CD4-positive, alpha-beta T cell treated with Interleukin-6 for 4 hours (primary cell): ENCODE measurements at regions not wholly inside any gene's neighbourhood (a gene's known extent, or its start where the extent isn't known, plus 50 kb on each side); places are given as distances from the start of the nearest gene placed in this dataset.
"Not testable (repeated sequence)": the region's sequence is repeated elsewhere in the genome, so short reads cannot be mapped to it uniquely, and the experiment has no call there.

Experiments used
- DNase-seq: peaks from one replicate; pipeline ENCODE4 v3.0.0-alpha.2; 2020; ENCODE audit warnings: mixed read lengths

DNA sequence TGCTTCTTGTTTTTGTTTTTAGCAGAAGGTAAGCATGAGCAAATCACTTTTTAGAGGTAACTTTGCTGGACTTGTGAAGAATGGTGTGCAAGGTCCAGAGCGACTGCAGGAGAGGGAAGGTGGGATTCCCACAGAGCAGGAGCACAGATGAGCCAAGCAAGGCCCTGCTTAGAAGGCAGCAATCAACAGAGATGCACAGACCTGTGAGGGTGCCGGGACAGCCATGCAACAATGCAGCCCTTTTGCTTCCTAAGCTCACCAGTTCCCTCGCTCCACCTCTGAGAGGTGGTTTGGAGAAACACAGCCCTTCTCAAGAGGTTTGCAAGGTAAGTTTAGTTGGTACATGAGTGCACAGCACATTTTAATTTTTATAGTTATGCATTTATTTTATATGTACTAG lies 85.1 kb upstream of the FBXO28 start:
- not testable (repeated sequence) for DNase-seq

DNA sequence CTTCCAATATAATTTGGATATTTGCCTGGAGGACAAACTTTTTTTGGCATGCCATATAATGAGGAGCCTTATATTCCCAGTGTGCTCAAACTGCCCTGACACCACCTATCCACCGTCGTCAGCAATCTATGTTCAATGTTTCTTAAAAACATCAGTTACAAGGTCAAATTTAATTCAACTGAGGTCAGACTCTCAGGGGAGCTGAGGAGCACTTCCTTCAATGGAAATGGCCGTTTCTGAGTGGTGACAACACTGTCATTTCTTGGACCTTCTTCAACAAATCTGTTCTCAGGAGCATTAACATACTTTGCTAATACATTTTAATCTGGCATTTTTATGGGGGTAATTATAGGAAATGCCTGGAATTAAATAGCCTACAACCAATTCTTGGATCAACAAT lies 90.8 kb upstream of the FBXO28 start:
- DNase-seq = not testable (repeated sequence)

DNA sequence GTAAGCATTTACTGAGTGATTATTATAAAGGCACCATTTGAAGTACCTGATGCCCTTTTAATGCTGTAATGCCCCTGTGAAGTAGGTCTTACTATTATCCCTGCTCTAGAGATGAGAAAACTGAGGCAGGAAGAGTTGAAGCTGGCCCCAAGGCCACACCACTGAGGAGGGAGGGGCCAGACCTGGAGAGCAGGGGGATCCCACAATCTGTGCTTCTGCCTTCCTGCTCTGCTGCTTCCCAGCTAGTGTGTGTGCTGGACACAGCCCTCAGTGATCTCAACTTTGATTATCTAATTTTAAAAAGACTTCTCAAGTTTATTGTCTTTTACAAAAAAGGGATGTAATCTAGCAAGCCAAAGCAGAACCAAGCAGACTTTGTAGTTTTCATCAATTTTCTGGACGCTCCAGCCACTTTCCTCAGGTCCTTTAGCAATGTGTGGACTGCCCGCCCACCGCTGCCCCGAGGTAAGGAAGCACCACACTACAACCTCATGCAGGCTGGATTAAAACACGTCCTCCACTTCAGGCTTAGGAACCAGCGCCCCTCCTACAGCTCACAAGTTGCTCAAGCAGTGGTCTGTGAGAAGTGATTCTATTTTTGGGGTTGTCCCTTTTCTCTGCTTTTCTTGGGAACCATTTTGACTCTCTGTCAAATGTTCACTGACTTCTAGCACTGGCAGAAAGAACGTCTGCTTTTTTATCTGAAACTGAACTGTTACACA lies 91.5 kb upstream of the FBXO28 start:
- DNase-seq = not testable (repeated sequence)

DNA sequence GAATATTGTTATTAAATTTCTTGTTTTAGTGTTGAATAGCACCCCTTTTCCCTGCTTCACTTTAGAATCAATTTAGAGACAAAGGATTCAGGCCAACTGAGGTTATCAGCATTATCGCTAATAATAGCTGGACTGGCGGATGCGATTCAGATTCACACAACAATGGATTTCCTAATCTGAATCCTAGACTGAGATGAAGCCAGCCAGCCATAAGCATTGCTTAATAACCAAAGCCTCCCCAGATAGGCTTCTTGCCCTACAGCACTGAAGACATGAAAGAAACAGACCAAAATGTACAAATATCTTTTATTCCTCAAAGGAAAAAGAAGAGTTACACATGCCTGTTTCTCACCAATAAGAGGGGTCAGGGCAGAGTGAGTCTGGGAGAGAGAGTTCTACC lies 94.0 kb upstream of the FBXO28 start:
- DNase-seq = not testable (repeated sequence)

DNA sequence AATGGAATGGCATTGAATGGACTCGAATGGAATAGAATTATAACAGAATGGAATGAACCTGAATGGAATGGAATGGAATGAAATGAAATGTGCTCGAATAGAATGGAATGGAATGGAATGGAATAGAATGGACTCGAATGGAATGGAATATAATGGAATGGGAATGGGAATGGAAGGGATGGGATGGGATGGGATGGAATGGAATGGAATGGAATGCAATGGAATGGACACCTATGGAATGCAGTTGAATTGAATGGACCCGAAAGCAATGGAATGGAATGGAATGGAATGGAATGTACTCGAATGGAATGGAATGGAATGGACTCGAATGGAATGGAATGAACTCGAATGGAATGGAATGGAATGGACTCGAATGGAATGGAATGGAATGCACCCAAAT lies 98.1 kb upstream of the FBXO28 start:
- DNase-seq = not testable (repeated sequence)

DNA sequence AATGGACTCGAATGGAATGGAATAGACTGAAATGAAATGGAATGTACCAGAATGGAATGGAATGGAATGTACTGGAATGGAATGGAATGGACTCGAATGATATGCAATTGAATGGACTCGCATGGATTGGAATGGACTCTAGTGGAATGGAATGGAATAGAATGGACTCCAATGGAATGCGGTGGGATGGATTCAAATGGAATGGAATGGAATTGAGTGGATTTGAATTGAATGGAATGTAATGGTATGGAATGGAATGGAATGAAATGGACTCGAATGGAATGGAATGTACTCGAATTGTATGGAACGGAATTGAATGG lies 99.6 kb upstream of the FBXO28 start:
- DNase-seq = no peak

DNA sequence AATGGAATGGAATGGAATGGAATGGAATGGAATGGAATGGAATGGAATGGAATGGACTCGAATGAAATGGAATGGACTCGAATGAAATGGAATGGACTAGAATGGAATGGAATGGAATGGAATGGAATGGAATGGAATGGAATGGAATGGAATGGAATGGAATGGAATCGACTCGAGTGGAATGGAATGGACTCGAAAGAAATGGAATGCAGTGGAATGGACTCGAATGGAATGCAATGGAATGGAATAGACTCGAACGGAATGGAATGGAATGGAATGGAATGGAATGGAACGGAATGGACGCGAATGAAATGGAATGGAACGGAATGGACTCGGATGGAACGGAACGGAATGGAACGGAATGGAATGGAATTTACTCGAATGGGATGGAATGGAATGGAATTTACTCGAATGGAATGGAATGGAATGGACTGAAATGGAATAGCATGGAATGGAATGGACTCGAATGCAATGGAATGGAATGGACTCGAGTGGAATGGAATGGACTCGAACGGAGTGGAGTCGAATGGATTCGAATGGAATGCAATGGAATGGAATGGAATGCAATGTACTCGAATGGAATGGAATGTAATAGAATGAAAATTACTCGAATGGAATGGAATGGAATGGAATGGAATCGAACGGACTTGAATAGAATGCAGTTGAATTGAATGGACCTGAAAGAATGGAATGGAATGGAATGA lies 100.1 kb upstream of the FBXO28 start:
- DNase-seq = not testable (repeated sequence)

DNA sequence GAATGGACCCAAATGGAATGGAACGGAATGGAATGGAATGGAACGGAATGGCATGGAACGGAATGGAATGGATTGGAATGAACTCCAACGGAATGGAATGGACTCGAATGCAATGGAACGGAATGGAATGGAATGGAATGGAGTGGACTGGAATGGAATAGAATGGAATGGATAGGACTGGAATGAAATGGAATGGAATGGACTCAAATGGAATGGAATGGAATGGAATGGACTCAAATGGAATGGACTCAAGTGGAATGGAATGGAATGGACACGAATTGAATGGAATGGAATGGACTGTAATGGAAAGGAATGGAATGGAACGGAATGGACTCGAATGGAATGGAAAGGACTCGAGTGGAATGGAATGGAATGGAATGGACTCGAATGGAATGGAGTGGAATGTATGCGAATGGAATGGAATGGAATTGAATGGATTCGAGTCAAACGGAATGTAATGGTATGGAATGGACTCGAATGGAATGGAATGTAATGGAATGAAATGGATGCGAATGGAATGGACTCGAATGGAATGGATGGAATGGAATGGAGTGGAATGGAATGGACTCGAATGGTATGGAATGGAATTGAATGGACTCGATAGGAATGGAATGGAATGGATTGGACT lies 101.0 kb upstream of the FBXO28 start:
- not testable (repeated sequence) for DNase-seq

DNA sequence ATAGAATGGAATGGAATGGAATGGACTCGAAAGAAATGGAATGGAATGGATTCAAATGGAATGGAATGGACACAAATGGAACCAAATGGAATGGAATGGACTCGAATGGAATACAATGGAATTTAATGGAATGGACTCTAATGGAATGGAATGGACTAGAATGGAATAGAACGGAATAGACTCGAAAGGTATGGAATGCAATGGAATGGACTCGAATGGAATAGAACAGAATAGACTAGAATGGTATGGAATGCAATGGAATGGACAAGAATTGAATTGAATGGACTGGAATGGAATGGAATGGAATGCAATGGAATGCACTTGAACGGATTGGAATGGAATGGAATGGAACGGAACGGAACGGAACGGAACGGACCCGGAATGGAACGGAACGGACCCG lies 101.7 kb upstream of the FBXO28 start:
- not testable (repeated sequence) for DNase-seq

DNA sequence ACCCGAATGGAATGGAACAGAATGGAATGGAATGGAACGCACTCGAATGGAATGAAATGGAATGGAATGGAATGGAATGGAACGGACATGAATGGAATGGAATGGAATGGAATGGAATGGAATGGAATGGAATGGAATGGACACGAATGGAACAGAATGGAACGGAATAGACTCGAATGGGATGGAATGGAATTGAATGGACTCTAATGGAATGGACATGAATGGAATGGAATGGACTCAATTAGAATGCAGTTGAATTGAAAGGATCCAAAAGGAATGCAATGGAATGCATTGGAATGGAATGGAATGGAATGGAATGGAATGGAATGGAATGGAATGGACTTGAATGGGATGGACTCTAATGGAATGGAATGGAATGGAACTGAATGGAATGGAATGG lies 102.2 kb upstream of the FBXO28 start:
- DNase-seq = not testable (repeated sequence)

DNA sequence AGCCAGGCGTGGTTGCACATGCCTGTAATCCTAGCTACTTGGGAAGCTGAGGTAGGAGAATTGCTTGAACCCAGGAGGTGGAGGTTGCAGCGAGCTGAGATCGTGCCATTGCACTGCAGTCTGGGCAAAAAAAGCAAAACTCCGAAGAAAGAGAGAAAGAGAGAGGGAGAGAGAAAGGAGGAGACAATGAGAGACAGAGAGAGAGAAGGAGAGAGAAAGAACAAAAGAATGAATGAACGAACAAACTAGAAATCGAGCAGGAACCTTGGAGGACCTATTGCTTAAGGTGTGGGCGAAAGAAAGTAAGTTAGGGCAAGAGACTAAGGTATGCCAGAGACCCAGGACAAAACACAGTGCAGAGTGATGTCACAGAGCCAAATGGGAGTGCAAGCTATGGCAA lies 102.8 kb upstream of the FBXO28 start:
- DNase-seq = not testable (repeated sequence)

DNA sequence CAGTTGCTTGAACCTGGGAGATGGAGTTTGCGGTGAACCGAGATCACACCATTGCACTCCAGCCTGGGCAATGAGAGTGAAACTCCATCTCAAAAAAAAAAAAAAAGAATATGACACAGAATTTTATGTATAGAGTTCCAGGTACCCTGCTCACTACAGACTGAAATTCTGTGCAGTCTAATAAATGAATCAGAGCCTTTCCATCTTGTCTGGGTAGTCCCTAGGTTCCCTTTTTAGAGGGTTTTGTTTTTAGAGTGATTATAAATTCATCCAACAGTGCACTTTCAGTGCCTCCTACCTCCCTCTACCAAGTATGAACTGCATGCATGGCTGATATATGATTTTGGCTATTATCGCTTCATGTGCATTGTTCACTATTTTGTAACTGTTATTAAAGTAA lies 107.9 kb upstream of the FBXO28 start:
- not testable (repeated sequence) for DNase-seq

DNA sequence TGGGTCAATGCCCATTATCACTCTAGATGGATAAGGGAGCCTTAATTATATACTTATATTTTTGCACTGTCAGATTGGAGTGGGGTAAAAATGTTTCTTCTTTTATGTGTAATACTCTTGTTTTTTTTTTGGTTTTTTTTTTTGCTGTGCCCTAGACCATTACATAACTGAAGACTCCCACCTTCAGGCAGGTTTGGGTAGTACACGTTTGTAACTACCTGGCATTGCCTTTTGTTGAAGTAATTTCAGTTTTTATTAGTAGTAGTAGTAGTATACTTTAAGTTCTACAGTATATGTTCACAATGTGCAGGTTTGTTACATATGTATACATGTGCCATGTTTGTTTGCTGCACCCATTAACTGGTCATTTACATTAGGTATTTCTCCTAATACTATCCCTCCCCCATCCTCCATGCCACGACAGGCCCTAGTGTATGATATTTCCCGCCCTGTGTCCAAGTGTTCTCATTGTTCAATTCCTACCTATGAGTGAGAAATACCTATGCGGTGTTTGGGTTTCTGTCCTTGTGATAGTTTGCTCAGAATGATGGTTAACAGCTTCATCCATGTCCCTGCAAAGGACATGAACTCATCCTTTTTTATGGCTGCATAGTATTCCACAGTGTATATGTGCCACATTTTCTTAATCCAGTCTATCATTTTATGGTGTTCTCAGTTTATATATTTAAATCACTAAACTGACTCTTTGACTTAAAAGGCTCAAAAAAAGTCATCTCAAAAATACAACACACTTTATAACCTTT lies 109.2 kb upstream of the FBXO28 start:
- peak; percentile 66 for DNase-seq

DNA sequence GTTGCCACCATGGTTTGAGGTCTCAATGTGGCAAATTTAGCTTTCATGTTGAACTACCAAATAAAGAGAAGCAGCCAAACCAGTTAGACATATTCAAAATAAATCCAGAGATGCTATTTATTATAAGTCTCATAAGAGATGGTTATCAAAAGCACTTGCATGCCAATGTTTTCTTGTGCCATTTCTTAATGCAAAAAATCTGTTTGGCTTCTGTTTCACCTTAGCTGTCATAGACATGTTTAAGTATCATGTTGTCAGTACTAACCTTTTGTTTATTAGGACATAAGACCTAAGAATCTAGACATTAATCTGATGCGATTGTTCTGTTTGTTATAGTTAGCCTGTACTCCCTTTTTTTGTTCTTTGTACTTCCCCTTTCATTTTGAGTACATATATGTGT lies 110.0 kb upstream of the FBXO28 start:
- not testable (repeated sequence) for DNase-seq

DNA sequence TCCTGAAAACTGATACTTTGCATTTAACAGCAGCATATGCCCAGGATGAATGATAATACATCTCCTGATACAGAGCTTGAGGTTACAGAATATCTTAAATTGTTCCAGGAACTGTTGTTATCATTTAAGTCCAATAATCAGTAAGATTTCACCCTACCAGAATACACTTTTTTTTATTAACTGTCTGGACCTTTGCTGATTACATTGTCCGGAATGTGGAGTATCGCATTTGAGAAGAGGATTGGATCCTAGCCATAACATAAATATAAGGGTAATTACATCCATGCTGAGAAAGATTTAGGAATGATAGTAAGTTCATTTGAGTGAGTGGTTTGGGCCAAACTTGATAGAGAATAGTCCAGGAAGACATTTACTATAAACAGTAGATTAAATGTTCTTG lies 112.2 kb upstream of the FBXO28 start:
- not testable (repeated sequence) for DNase-seq

DNA sequence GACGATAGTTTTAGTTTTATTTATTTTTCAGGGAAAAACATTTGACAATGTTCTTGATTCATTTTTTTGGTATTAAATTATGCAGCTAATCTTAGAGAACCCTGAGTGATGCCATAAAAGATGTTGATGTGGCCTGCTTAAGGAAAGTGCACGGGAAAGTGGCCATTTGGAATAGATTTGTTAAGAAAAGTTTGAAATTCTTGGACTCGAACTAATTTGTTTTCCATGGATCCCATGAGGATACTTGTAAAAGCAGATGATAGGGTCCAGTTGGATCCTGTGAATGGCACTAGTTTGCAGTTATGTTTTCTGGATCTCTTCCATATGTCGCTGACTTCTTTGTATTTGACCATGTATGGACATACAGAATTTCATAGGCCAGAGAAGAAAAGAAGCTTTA lies 114.2 kb upstream of the FBXO28 start:
- not testable (repeated sequence) for DNase-seq

DNA sequence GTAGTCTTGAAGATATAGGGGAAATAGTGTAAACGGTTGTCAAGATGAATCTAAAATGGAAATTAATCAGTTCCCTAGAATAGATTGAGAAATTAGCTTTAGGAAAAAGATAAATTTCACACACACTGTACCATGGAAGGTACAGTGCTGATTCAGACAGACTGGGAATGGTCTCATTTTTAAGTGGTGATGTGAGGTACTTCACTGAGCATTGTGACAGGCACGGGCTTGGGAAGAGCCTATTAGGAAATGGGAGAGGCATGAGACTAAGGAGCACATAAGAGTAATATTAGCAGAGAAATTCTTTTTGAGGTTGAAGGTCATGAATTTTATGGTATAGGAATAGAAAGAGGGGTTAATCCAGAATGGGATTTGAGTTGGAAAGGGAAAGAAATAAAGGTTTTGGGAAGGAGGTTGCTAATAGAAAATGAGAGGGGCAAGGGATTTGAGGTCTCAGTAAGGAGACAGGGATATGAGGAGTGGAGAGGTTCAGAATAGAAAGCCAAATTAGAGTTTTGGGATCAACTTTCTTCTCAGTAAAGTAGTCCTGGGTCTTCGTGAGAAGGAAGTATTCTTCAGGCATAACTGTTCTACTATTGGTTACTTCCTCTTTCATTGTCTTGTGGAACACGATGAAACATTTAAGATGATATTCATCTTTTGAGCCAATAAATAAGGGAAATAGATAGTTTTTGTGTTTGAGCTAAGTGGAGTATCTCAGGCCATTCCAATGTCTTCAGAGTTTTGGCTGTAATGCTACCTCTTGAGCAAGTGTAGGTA lies 115.0 kb upstream of the FBXO28 start:
- not testable (repeated sequence) for DNase-seq

DNA sequence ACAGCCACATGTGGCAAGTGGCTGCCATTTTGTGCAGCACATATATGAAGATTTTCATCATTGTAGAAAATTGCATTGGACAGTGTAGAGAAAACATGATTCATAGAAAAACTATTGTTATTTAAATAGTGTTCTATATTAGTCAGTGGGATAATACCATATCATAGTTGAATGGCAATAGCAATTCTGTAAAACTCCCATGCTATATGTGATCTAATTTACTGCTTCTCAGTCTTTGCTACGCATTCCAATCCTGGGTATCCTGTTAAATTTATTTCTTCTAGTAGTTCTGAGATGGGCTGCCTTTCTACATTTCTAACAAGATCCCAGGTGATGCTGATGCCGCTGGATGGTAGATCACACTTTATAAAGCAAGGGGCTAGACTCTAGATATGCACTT lies 117.5 kb upstream of the FBXO28 start:
- DNase-seq = not testable (repeated sequence)

DNA sequence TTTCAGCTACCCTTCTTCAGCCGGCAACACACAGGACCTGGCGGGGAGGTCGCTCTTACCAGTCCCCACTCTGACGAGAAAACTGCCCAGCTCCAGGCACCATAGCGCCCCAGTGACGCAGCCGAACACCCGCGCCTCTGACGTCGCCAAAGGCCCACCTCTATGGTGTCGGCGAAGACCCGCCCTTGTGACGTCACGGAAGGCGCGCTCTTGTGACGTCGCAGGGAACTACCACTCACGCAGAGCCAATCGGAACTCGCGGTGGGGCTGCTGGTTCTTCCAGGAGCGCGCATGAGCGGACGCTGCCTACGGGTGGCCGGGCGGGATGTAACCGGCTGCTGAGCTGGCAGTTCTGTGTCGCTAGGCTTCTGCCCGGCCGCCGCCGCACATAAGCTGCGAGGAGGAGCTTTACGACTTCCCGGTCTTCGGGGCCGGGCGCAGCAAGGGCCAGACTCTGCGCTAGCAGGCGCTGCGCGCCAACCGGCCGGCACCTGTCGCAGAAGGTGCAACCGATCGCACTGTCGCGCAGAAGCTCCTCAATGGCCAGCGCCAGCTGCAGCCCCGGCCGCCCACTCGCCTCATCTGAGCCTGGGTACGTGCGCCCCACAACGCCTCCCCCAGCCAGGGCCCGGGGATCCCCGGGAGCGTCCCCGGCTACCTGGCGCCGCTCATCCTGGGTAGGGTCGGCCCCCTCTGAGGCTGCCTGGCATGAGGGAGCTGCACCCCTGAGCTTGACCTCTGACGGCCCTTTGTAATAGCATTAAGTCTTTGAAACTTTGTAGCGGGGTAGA lies 121.3 kb upstream of the FBXO28 start:
- DNase-seq = peak; percentile 100

DNA sequence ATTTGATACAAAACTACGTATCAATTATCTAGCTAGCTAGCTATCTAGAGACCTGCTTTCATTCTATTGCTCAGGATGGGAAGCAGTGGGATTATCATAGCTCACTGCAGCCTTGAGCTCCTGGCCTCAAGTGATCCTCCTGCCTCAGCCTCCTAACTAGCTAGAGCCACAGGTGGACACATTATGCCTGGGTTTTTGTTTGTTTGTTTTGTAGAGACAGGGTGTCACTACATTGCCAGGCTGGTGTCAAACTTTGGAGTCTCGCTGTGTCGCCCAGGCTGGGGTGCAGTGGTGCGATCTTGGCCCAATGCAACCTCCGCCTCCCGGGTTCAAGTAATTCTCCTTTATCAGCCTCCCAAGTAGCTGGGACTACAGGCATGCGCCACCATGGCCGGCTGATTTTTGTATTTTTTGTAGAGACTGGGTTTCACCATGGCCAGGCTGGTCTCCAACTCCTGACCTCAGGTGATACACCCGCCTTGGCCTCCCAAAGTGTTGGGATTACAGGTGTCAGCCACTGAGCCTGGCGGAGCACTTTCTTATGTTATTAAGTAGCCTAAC lies 122.5 kb upstream of the FBXO28 start:
- not testable (repeated sequence) for DNase-seq

DNA sequence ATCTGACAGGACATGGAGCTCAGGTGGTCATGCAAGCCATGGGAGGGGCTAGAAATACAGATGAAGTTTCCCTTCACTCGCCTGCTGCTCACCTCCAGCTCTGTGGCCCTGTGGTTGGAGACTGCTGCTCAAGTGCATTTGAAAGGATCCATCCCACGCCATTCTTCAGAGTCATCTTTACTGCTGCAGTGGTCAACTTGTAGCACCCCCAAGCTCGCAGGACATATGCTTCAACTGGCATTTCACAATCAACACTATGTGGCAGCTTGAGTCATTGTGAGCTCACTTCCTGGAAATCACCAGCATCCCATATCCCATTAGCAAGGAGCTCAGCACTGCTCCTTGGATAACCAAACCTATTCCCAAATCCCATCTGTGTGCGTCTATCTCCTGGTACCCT lies 116.2 kb upstream of the TP53BP2 start:
- not testable (repeated sequence) for DNase-seq
